MM.1S (cell line): ENCODE measurements at regions not wholly inside any gene's neighbourhood (a gene's known extent, or its start where the extent isn't known, plus 50 kb on each side); places are given as distances from the start of the nearest gene placed in this dataset.

ENCODE experiments used
- DNase-seq: peaks from one replicate; pipeline ENCODE4 v3.0.0-alpha.2; 2015
- H2AFZ ChIP-seq: fragments of 300-600 bp; sonication (generic); 2 replicates; pipeline ENCODE4 v1.6.0; 2016; ENCODE audit warnings: antibody characterized with exemption, low read length
- H3F3A ChIP-seq: fragments of 300-600 bp; sonication (generic); 2 replicates; pipeline ENCODE4 v1.6.1; 2016; ENCODE audit warnings: mild to moderate bottlenecking, antibody characterized with exemption, low read length, moderate library complexity, mixed read lengths; ENCODE audit not compliant: insufficient read depth
- H3K27ac ChIP-seq: fragments of 300-600 bp; sonication (generic); 2 replicates; pipeline ENCODE4 v1.5.1; 2016; ENCODE audit warnings: mild to moderate bottlenecking, low read length
- H3K27me3 ChIP-seq: fragments of 300-600 bp; sonication (generic); replicated peaks from 2 replicates; pipeline ENCODE4 v1.6.0; 2016; ENCODE audit warnings: low read length; ENCODE audit not compliant: insufficient read depth
- H3K36me3 ChIP-seq: fragments of 300-600 bp; sonication (generic); replicated peaks from 2 replicates; pipeline ENCODE4 v1.6.1; 2016; ENCODE audit warnings: mild to moderate bottlenecking, low read length, mixed read lengths; ENCODE audit not compliant: insufficient read depth
- H3K4me1 ChIP-seq: fragments of 300-600 bp; sonication (generic); 2 replicates; pipeline ENCODE4 v1.6.1; 2016; ENCODE audit warnings: low read length, mixed read lengths
- H3K4me2 ChIP-seq: fragments of 300-600 bp; sonication (generic); 2 replicates; pipeline ENCODE4 v1.6.0; 2016; ENCODE audit warnings: low read depth, low read length
- H3K4me3 ChIP-seq: fragments of 300-600 bp; sonication (generic); 2 replicates; pipeline ENCODE4 v1.5.1; 2016; ENCODE audit warnings: low read length, mixed read lengths
- H3K79me2 ChIP-seq: fragments of 300-600 bp; sonication (generic); 2 replicates; pipeline ENCODE4 v1.6.1; 2016; ENCODE audit warnings: mixed run types, low read length, mixed read lengths
- H3K9ac ChIP-seq: fragments of 300-600 bp; sonication (generic); 2 replicates; pipeline ENCODE4 v1.6.1; 2016; ENCODE audit warnings: low read length, mixed read lengths
- H3K9me2 ChIP-seq: fragments of 300-600 bp; sonication (generic); replicated peaks from 2 replicates; pipeline ENCODE4 v1.6.1; 2016; ENCODE audit warnings: mild to moderate bottlenecking, low read length, mixed read lengths; ENCODE audit not compliant: insufficient read depth
- H3K9me3 ChIP-seq: fragments of 300-600 bp; sonication (generic); replicated peaks from 2 replicates; pipeline ENCODE4 v1.6.1; 2016; ENCODE audit warnings: mild to moderate bottlenecking, low read length, mixed read lengths; ENCODE audit not compliant: insufficient read depth
- H4K20me1 ChIP-seq: fragments of 300-600 bp; sonication (generic); 2 replicates; pipeline ENCODE4 v1.6.1; 2016; ENCODE audit warnings: mild to moderate bottlenecking, low read length, moderate library complexity, mixed read lengths; ENCODE audit not compliant: insufficient read depth
- CTCF ChIP-seq: fragments of 300-600 bp; sonication (generic); IDR thresholded peaks from 2 replicates; pipeline ENCODE4 v1.5.1; 2016; ENCODE audit warnings: antibody characterized with exemption, low read length, mixed read lengths
- EZH2 ChIP-seq: fragments of 300-600 bp; sonication (generic); optimal IDR thresholded peaks from 2 replicates; pipeline ENCODE3; 2017; ENCODE audit warnings: low read depth, mild to moderate bottlenecking, antibody characterized with exemption, low read length, mixed read lengths
- EZH2phosphoT487 ChIP-seq: fragments of 300-600 bp; sonication (generic); IDR thresholded peaks from 2 replicates; pipeline ENCODE4 v1.6.1; 2018; ENCODE audit warnings: antibody characterized with exemption, low read length

- no peak for DNase-seq
- Histone ChIP-seq H3K4me3 (no peak overlapping the region), H3K4me2 (no peak overlapping the region), H3F3A (no peaks in the 10 kb centered on the region), H3K27me3 (no peaks in the 10 kb centered on the region), H3K36me3 (no peaks in the 10 kb centered on the region), H2AFZ (no peak overlapping the region), H3K9me3 (no peaks in the 10 kb centered on the region), H3K9ac (no peak overlapping the region), H3K9me2 (no peaks in the 10 kb centered on the region), H3K79me2 (no peaks in the 10 kb centered on the region), H3K4me1 (no peaks in the 10 kb centered on the region), H3K27ac (no peak overlapping the region), H4K20me1 (no peaks in the 10 kb centered on the region)
- TF ChIP-seq EZH2 (no peak), CTCF (no peak)
Observed at GRCh38 chr1:58064166-58064565, 482.4 kb downstream of the OMA1 start.

GRCh38 chr1:58063095-58063494, 483.4 kb downstream of the OMA1 start:
- no peaks in the 10 kb centered on the region for H3K9me3 ChIP-seq
- no peak overlapping the region for H3K9ac ChIP-seq
- no peaks in the 10 kb centered on the region for H3K36me3 ChIP-seq
- no peaks in the 10 kb centered on the region for H3K79me2 ChIP-seq
- no peak for DNase-seq
- H3K4me3 ChIP-seq: no peak overlapping the region
- H4K20me1 ChIP-seq: no peaks in the 10 kb centered on the region
- no peaks in the 10 kb centered on the region for H3K27me3 ChIP-seq
- H3K4me2 ChIP-seq: no peak overlapping the region
- H2AFZ ChIP-seq: no peak overlapping the region
- no peaks in the 10 kb centered on the region for H3F3A ChIP-seq
- H3K9me2 ChIP-seq: no peaks in the 10 kb centered on the region
- no peak overlapping the region for H3K27ac ChIP-seq
- no peak for TF ChIP-seq EZH2
- TF ChIP-seq EZH2phosphoT487: no peak
- no peak for TF ChIP-seq CTCF
- H3K4me1 ChIP-seq: no peaks in the 10 kb centered on the region

GRCh38 chr1:58062635-58063034, 483.9 kb downstream of the OMA1 start:
- no peak for DNase-seq

More at GRCh38 chr1:58062635-58063034, 483.9 kb downstream of the OMA1 start:
- no peak overlapping the region for H3K9ac ChIP-seq
- TF ChIP-seq EZH2: no peak
- no peak for TF ChIP-seq CTCF
- TF ChIP-seq EZH2phosphoT487: no peak
- H3K4me2 ChIP-seq: no peak overlapping the region
- no peaks in the 10 kb centered on the region for H3K9me3 ChIP-seq
- H3F3A ChIP-seq: no peaks in the 10 kb centered on the region
- H3K36me3 ChIP-seq: no peaks in the 10 kb centered on the region
- no peak overlapping the region for H3K4me3 ChIP-seq
- H3K4me1 ChIP-seq: no peaks in the 10 kb centered on the region
- no peaks in the 10 kb centered on the region for H4K20me1 ChIP-seq
- no peaks in the 10 kb centered on the region for H3K79me2 ChIP-seq
- H3K27ac ChIP-seq: no peak overlapping the region
- no peaks in the 10 kb centered on the region for H3K27me3 ChIP-seq
- no peak overlapping the region for H2AFZ ChIP-seq
- no peaks in the 10 kb centered on the region for H3K9me2 ChIP-seq
